ENCODE measurements at regions not wholly inside any gene's neighbourhood (a gene's known extent, or its start where the extent isn't known, plus 50 kb on each side); places are given as distances from the start of the nearest gene placed in this dataset.

DNA sequence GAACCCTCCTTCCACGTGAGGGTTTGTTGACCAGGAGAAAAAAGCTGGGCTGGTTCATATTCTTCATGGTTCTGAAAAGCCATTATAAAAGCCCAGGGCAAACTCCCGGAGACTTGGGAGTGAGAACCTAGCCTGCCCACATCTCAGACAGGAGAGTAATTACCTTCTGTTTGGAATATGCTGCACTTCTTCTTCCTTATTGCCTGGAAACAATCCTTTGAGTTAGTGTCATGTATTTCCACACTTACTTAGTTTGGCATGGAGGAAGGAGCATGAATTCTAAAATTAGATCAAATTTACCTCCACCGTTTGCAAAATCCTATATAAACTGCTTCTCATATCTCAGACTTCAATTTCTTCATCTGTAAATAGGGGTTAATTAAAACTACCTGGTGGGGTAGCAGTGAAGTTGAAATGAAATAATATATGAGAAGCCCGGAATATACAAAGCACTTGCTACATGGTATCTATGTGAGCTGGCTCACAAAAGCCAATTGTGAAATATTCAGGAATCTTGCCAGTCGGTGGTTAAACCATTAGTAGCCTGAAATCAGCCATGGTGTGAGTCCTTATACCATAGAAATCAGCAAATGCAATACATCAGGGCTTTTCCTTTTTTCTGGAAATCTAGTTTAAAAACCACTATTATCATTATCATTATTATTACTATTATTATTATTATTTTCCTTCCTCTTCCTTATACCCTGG, 140.0 kb upstream of the RAD23B start:
- no peak for TF ChIP-seq CTCF (conservative IDR thresholded peaks at IDR 0.05 in 1 of 2, IDR thresholded peaks at IDR 0.05 in 1 of 2; ENCODE audit: low read depth in 1 of 2, low read length in 2 of 2)
- no peak for TF ChIP-seq EZH2 (IDR thresholded peaks at IDR 0.05; ENCODE audit: low read length, missing control alignments)
